ENCODE measurements at regions not wholly inside any gene's neighbourhood (a gene's known extent, or its start where the extent isn't known, plus 50 kb on each side); places are given as distances from the start of the nearest gene placed in this dataset.

DNA sequence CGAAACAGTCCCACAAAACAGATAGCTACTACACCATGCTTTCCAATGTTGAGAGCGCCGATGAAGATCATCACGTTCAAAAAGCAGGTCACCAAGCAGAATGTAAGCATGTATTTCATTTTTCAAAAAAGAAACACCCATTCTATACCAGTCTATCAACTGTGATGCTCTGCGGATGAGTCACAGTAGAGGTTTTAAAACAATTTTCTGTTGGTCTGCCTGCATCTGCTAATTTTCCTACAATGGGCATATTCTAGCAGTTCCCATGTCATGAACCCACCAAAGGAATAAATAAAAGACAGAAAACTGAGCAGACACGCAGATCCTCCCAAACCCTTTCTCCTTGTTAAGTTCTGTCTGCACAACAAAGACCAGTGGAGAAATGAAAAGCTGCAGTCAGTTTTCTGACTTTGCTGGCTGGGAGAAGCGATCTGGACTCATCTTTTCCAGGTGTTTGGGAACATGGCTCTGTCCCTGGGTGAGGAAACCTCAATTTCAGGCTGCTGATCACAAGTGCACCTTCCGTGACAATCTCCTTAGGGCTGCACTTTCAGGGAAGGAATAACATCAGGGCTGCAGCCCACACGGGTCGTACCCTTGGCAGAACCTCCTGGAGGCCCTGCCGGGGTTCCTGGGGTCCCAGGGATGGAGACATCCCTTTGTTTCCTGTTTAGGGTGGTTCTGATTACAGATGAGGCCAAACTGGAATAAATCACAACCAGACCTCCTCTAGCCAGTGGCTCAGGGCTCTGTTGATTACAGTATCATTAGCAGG is 200.1 kb downstream of the BMP7 start:
- peak; percentile 77 for DNase-seq

DNA sequence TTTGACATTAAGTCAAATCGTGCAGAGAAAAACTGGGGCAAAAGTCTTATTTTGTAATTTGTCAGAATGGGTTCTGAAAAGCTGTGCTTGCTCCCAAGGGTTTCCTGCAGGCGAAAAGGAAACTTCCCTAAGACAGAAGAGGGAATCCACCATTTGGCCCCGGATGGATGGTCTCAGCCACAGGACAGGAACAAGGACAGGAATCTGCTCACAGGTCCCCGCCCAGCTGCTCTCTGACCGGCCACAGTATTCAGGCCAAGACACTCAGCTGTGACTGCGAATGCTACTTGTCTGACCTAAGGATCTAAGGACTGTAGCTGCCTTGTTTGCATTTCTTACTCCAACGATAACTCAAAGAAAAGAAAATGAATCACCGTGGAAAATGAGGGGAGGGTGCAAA is 197.0 kb downstream of the BMP7 start:
- DNase-seq = no peak

DNA sequence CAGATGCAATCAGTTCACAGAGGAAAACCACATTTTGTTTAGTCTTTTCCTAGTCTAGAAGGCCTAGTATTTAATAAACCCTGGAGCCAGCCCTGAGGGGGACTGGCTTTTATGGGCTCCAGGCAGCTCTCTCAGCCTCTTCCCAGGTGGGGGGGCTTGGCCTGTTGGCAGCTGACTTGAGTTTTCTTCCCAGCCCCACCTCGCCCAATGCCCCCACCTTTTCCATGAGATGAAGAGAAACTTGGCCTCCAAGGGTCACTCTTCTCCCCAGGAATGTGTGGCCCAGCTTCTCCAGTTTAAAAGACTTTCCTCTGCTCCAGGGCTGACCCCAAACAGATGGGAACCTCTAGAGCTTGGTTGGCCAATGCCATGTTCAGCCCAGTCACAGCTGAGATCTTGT is 196.1 kb downstream of the BMP7 start:
- no peak for DNase-seq

GRCh38 chr20:57071283-57071731 is 195.1 kb downstream of the BMP7 start:
- no peak for DNase-seq

DNA sequence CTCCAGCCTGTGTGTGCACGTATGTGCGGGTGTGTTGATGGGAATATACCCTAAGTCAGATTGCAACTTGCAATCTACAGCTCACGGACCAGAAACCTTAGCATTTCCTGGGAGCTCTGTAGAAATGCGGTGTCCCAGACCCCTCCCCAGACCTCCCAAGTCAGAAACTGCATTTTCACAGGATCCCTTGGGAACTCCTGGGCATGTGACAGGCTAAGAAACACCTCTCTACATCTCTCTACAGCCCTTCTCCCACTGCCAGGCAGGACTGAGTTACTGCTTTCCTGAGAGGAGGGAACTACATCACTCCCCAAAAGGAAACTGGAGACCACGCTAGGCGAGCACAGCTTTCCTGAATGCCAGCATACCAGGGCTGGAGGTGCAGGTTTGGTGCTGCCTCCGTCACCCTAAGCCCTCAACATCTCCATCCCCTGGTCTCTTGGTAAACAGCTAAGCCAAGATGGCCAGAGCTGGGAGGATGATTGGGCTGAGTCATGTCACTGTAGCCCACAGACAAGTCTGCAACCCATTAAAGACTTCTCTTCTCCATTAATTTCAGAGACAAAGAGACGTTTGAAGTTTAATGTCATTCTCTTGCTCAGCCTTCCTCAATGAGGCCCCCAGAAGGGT is 194.4 kb downstream of the BMP7 start:
- peak; percentile 47 for DNase-seq

GRCh38 chr20:57073402-57073801 is 193.0 kb downstream of the BMP7 start:
- DNase-seq = no peak

DNA sequence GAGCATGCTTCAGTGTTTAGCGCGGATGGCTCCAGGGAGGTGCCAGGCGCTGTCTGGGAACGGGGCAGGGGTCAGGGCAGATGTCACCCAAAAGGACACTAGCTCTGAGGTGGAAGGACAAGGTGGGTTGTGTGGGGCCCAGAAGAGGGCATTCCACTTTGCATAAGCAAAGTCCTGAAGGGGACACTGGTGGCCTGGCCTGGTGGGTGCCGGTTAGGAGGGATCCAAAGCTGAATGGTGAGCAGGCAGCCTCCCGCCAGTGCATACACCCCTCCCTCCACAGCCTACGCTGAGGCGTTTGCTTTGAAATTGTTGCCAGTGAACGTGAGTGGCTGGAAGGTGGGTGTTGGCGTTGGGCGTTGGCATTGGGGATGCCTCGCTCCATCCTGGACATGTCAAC is 192.1 kb downstream of the BMP7 start:
- DNase-seq = no peak

- no peak for DNase-seq
These were observed 191.3 kb downstream of the BMP7 start for GRCh38 chr20:57075181-57075580.

- DNase-seq = no peak
These were observed 190.8 kb downstream of the BMP7 start for GRCh38 chr20:57075603-57076002.

DNA sequence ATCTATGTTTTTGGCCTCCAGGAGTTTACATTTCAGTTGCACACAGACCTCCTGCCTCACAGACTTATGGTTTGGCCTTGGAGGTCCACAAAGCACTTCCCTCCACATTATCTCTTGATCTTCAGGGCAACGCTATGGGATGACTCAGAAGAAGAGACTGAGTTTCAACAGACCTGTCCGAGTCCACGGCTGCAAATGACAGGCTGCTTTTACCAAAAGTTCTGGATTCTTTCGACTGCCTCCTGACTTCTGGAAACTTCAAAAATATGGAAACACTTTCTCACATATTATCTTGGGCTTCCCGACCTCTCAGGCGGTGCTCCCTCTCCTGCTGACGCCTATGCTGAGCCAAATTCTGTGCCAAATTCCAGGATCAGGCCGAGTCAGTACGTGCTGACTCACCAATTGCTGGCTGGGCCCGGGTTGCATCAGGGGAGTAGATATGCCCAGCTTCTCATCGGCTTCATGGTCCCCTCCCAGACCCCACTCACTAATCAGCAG is 190.2 kb downstream of the BMP7 start:
- peak; percentile 77 for DNase-seq

GRCh38 chr20:57076951-57077350 is 189.5 kb downstream of the BMP7 start:
- no peak for DNase-seq

DNA sequence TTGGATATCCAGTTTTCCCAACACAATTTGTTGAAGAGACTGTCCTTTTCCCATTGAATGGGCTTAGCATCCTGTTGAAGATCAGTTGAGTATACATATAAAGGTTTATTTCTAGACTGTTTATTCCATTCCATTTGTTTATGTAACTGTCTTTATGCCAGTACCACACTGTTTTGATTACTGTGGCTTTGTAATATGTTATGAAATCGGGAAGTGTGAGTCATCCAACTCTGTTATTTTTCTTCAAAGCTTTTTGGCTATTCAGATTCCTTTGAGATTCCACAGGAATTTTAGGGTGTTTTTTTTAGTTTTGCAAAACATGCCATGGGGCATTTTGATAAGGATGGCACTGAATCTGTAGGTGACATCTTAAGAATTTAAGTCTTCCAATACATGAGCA is 188.3 kb downstream of the BMP7 start:
- peak; percentile 37 for DNase-seq

DNA sequence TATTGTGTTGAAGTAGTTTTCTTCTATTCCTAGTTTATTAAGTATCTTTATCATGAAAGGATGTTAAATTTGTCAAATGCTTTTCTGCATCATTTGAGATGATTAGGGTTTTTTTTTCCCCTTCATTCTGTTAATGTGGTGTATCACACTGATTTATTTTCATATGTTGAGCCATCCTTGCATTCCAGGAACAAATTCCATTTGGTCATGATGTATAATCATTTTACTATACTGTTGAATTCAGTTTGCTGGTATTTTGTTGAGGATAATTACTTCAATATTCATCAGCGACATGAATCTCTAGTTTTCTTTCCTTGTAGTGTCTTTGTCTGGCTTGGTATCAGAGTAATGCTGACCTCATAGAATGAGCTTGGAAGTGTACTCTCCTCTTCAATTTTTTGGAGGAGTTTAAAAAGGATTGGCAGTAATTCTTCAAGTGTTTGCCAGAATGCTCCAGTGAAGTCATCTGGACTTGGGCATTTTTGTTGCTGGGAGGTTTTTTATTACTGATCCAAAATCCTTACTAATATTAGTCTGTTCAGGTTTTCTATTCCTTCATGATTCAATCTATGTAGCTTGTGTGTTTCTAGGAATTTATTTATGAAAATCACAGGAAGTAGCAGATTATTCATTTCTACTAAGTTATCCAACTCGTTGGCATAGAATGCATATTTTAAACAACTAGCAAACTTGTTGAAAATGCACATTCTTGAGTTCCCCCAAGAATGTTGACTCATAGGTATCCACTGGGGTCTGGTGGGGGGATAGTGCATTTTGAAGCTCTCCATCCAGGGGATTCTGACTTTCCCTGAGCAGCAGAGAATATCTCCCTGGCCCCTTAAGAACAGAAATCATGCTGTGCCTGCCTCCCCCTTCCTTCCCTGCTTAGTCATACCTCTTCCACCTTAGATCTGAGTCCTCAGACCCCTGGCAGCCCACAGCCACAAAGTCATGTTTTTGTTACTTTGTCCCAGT is 187.1 kb downstream of the BMP7 start:
- DNase-seq = peak; percentile 93

DNA sequence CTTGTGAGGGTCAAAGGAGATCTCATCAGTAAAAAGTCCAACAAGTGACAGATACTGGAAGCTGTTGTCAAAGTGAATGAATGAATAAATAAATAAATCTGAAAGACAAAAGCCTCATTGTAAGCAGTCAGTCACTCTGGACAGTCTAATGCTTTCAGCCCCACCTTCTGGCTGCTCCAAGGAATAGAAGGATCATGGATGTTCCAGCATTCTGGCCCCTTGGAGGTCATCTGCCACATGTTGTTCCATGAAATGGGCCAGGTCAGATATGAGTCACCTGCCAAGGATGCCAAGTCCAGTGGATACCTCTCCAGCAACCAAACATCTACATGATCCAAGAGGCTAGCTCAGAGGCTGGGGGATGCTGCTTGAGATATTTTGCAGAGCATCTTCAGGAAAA is 185.6 kb downstream of the BMP7 start:
- peak; percentile 62 for DNase-seq

- DNase-seq = no peak
These were observed 184.0 kb downstream of the BMP7 start for GRCh38 chr20:57082357-57082945.

DNA sequence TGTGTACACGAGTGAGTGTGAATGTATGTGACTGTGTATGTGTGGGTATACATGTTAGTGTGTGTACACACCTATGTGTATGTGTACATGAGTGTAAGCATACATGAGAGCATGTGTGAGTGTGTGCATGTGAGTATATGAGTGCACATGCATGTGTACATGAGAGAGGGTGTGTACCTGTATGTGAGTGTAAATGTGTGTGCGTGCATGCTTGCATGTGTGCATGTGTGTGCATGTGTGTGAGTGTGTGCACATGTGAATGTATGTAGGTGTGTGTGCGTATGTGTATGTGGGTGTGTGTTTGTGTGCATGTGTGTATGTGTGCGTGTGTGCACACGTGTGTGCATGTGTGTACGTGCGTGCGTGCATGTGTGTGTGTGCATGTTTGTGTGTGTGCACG is 183.4 kb downstream of the BMP7 start:
- no peak for DNase-seq

GRCh38 chr20:57086066-57086465 is 180.4 kb downstream of the BMP7 start:
- DNase-seq = no peak

DNA sequence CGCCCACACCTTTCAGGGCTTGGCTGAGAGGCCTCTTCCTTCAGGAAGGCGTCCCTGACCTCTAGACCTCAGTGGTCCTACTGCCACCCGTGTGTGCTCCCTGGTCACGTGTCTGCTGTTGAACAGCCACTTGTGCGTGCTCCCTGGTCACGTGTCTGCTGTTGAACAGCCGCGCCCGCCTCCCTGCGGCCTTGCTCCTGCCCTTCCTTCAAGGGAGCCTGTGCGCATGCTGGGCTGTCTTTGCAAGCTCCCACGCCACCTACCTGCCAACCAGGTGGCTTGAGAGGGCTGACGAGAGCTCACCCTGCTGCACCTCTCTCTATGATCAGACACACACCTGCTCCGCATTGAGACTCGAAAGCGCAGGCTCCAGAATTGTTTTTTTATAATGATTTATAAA is 179.3 kb downstream of the BMP7 start:
- no peak for DNase-seq

DNA sequence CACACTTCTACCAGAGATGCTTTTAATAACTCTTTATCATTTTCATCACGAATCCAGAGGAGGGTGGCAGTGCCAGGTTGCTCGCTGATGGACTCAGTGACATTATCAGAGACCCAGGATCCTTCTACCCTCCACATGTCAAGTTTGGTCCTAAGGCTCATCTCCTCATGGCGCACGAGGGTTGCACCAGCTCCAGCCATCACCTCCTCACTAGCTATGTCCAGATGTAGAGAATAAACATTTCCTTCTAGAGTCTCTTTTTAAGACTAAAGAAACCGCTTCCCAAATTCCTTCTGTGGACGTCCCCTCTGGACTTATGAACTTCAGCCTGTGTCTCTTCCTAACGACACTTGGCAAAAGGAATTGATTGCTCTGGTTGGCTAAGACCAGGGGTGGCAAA is 178.7 kb downstream of the BMP7 start:
- no peak for DNase-seq

DNA sequence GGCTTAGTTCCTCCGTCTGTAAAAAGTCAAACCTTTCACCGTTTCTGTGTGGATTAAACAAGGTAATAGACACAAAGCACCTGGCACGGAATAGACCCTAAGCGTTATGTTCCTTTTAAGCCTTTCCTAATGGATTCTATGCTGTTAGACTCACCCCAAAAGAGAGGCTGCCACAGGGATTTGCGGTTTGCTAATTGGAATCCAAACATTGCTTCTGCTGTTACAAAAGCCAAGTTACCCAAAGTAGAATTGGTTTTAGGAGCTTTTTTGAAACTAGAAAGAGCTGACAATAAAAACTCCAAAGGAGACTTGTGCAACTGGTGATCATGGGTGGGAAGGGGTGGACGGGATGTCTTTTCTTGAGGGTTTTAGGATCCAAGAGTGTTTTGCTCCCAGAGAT is 178.0 kb downstream of the BMP7 start:
- DNase-seq = peak; percentile 56

- peak; percentile 42 for DNase-seq
These were observed 176.7 kb downstream of the BMP7 start for GRCh38 chr20:57089699-57090144.
